H1 (cell line): ENCODE measurements at regions not wholly inside any gene's neighbourhood (a gene's known extent, or its start where the extent isn't known, plus 50 kb on each side); places are given as distances from the start of the nearest gene placed in this dataset.

Experiments used
- NANOG ChIP-seq: IDR thresholded peaks from 2 replicates; pipeline ENCODE4 v1.6.1; 2011; ENCODE audit warnings: low read length, low read depth, mild to moderate bottlenecking, inconsistent platforms; ENCODE audit not compliant: insufficient read depth, poor library complexity, severe bottlenecking
- TAF7 ChIP-seq: optimal IDR thresholded peaks from 2 replicates; pipeline ENCODE3; 2011; ENCODE audit warnings: low read depth, mild to moderate bottlenecking, inconsistent platforms, low read length, moderate library complexity, borderline replicate concordance
- TF ChIP-seq, protein P1 (sequence below): fragments of 300-600 bp; sonication (generic); IDR thresholded peaks from 2 replicates; pipeline ENCODE4 v1.7.1; 2012; ENCODE audit warnings: low read length, moderate library complexity, mild to moderate bottlenecking, inconsistent platforms; ENCODE audit not compliant: insufficient replicate concordance

GRCh38 chr6:21476112-21476511 lies 117.4 kb upstream of the SOX4 start (continued):
- TF ChIP-seq, protein P1, sequence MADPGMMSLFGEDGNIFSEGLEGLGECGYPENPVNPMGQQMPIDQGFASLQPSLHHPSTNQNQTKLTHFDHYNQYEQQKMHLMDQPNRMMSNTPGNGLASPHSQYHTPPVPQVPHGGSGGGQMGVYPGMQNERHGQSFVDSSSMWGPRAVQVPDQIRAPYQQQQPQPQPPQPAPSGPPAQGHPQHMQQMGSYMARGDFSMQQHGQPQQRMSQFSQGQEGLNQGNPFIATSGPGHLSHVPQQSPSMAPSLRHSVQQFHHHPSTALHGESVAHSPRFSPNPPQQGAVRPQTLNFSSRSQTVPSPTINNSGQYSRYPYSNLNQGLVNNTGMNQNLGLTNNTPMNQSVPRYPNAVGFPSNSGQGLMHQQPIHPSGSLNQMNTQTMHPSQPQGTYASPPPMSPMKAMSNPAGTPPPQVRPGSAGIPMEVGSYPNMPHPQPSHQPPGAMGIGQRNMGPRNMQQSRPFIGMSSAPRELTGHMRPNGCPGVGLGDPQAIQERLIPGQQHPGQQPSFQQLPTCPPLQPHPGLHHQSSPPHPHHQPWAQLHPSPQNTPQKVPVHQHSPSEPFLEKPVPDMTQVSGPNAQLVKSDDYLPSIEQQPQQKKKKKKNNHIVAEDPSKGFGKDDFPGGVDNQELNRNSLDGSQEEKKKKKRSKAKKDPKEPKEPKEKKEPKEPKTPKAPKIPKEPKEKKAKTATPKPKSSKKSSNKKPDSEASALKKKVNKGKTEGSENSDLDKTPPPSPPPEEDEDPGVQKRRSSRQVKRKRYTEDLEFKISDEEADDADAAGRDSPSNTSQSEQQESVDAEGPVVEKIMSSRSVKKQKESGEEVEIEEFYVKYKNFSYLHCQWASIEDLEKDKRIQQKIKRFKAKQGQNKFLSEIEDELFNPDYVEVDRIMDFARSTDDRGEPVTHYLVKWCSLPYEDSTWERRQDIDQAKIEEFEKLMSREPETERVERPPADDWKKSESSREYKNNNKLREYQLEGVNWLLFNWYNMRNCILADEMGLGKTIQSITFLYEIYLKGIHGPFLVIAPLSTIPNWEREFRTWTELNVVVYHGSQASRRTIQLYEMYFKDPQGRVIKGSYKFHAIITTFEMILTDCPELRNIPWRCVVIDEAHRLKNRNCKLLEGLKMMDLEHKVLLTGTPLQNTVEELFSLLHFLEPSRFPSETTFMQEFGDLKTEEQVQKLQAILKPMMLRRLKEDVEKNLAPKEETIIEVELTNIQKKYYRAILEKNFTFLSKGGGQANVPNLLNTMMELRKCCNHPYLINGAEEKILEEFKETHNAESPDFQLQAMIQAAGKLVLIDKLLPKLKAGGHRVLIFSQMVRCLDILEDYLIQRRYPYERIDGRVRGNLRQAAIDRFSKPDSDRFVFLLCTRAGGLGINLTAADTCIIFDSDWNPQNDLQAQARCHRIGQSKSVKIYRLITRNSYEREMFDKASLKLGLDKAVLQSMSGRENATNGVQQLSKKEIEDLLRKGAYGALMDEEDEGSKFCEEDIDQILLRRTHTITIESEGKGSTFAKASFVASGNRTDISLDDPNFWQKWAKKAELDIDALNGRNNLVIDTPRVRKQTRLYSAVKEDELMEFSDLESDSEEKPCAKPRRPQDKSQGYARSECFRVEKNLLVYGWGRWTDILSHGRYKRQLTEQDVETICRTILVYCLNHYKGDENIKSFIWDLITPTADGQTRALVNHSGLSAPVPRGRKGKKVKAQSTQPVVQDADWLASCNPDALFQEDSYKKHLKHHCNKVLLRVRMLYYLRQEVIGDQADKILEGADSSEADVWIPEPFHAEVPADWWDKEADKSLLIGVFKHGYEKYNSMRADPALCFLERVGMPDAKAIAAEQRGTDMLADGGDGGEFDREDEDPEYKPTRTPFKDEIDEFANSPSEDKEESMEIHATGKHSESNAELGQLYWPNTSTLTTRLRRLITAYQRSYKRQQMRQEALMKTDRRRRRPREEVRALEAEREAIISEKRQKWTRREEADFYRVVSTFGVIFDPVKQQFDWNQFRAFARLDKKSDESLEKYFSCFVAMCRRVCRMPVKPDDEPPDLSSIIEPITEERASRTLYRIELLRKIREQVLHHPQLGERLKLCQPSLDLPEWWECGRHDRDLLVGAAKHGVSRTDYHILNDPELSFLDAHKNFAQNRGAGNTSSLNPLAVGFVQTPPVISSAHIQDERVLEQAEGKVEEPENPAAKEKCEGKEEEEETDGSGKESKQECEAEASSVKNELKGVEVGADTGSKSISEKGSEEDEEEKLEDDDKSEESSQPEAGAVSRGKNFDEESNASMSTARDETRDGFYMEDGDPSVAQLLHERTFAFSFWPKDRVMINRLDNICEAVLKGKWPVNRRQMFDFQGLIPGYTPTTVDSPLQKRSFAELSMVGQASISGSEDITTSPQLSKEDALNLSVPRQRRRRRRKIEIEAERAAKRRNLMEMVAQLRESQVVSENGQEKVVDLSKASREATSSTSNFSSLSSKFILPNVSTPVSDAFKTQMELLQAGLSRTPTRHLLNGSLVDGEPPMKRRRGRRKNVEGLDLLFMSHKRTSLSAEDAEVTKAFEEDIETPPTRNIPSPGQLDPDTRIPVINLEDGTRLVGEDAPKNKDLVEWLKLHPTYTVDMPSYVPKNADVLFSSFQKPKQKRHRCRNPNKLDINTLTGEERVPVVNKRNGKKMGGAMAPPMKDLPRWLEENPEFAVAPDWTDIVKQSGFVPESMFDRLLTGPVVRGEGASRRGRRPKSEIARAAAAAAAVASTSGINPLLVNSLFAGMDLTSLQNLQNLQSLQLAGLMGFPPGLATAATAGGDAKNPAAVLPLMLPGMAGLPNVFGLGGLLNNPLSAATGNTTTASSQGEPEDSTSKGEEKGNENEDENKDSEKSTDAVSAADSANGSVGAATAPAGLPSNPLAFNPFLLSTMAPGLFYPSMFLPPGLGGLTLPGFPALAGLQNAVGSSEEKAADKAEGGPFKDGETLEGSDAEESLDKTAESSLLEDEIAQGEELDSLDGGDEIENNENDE: no peak
- TF ChIP-seq NANOG (no peak), TAF7 (no peak)
- TF ChIP-seq, all 59 proteins: peak for 0
